H9 (cell line): ENCODE measurements at regions not wholly inside any gene's neighbourhood (a gene's known extent, or its start where the extent isn't known, plus 50 kb on each side); places are given as distances from the start of the nearest gene placed in this dataset.

Source experiments
- DNase-seq: peaks from one replicate; pipeline ENCODE4 v3.0.0-alpha.2; 2017
- H2AFZ ChIP-seq: one replicate; pipeline ENCODE4 v1.6.1; 2013; ENCODE audit warnings: mild to moderate bottlenecking, low read length, control low read depth, moderate library complexity
- H2AK5ac ChIP-seq: 2 replicates; pipeline ENCODE4 v1.6.1; 2013; ENCODE audit warnings: low read length, control low read depth, mixed read lengths; ENCODE audit not compliant: insufficient read length
- H2BK120ac ChIP-seq: one replicate; pipeline ENCODE4 v1.6.1; 2013; ENCODE audit warnings: low read depth, mild to moderate bottlenecking, low read length, control low read depth, inconsistent platforms; ENCODE audit not compliant: poor library complexity, severe bottlenecking
- H2BK12ac ChIP-seq: 2 replicates; pipeline ENCODE4 v1.6.1; 2013; ENCODE audit warnings: low read length, control low read depth, mixed read lengths, low read depth; ENCODE audit not compliant: insufficient read length
- H2BK15ac ChIP-seq: 2 replicates; pipeline ENCODE4 v1.6.1; 2013; ENCODE audit warnings: low read depth, low read length, control low read depth
- H2BK20ac ChIP-seq: one replicate; pipeline ENCODE4 v1.6.1; 2013; ENCODE audit warnings: low read depth, mild to moderate bottlenecking, low read length, control low read depth, inconsistent platforms; ENCODE audit not compliant: poor library complexity, severe bottlenecking
- H2BK5ac ChIP-seq: 2 replicates; pipeline ENCODE4 v1.6.1; 2013; ENCODE audit warnings: low read length, control low read depth, mixed read lengths; ENCODE audit not compliant: insufficient read length
- H3K14ac ChIP-seq: 2 replicates; pipeline ENCODE4 v1.6.1; 2013; ENCODE audit warnings: low read length, control low read depth; ENCODE audit not compliant: insufficient read depth
- H3K18ac ChIP-seq: 2 replicates; pipeline ENCODE4 v1.6.1; 2013; ENCODE audit warnings: low read depth, mild to moderate bottlenecking, mixed read lengths, low read length, control low read depth; ENCODE audit not compliant: insufficient read length
- H3K23ac ChIP-seq: 2 replicates; pipeline ENCODE4 v1.6.1; 2013; ENCODE audit warnings: low read length, control low read depth, mixed read lengths, low read depth; ENCODE audit not compliant: insufficient read length
- H3K23me2 ChIP-seq: 2 replicates; pipeline ENCODE4 v1.6.1; 2013; ENCODE audit warnings: low read depth, mild to moderate bottlenecking, mixed read lengths, low read length, control low read depth; ENCODE audit not compliant: insufficient read length, poor library complexity, severe bottlenecking
- H3K27ac ChIP-seq: 2 replicates; pipeline ENCODE4 v1.5.1; 2013; ENCODE audit warnings: low read length, control low read depth, mixed read lengths, low read depth; ENCODE audit not compliant: insufficient read length
- H3K27me3 ChIP-seq: 2 replicates; pipeline ENCODE4 v1.6.1; 2013; ENCODE audit warnings: low read length, control low read depth, inconsistent platforms; ENCODE audit not compliant: insufficient read depth
- H3K4ac ChIP-seq: 2 replicates; pipeline ENCODE4 v1.6.1; 2013; ENCODE audit warnings: low read depth, mild to moderate bottlenecking, control low read depth, inconsistent platforms, low read length, moderate library complexity
- H3K4me1 ChIP-seq: 2 replicates; pipeline ENCODE4 v1.6.1; 2013; ENCODE audit warnings: low read length, control low read depth, inconsistent platforms; ENCODE audit not compliant: insufficient read depth
- H3K4me2 ChIP-seq: 2 replicates; pipeline ENCODE4 v1.6.1; 2013; ENCODE audit warnings: low read length, control low read depth, mixed read lengths; ENCODE audit not compliant: insufficient read length, insufficient read depth
- H3K56ac ChIP-seq: 2 replicates; pipeline ENCODE4 v1.6.1; 2013; ENCODE audit warnings: low read depth, mild to moderate bottlenecking, mixed read lengths, low read length, control low read depth; ENCODE audit not compliant: insufficient read length
- H3K79me1 ChIP-seq: 2 replicates; pipeline ENCODE4 v1.6.1; 2013; ENCODE audit warnings: low read depth, mild to moderate bottlenecking, moderate library complexity, low read length, control low read depth, inconsistent platforms; ENCODE audit not compliant: insufficient read depth, poor library complexity, severe bottlenecking
- H3K79me2 ChIP-seq: 2 replicates; pipeline ENCODE4 v1.6.1; 2013; ENCODE audit warnings: low read length, control low read depth, inconsistent platforms; ENCODE audit not compliant: insufficient read depth
- H3K9ac ChIP-seq: 2 replicates; pipeline ENCODE4 v1.6.1; 2013; ENCODE audit warnings: low read length, control low read depth, mixed read lengths; ENCODE audit not compliant: insufficient read length; ENCODE audit errors: extremely low read depth
- H3K9me3 ChIP-seq: one replicate; pipeline ENCODE4 v1.6.1; 2013; ENCODE audit warnings: low read depth, low read length, inconsistent platforms; ENCODE audit not compliant: control insufficient read depth
- H3T11ph ChIP-seq: one replicate; pipeline ENCODE4 v1.6.1; 2013; ENCODE audit warnings: mild to moderate bottlenecking, low read length, control low read depth, inconsistent platforms
- H4K20me1 ChIP-seq: one replicate; pipeline ENCODE4 v1.6.1; 2013; ENCODE audit not compliant: control insufficient read depth, insufficient read length, insufficient read depth
- H4K5ac ChIP-seq: 2 replicates; pipeline ENCODE4 v1.6.1; 2013; ENCODE audit warnings: low read depth, mild to moderate bottlenecking, mixed read lengths, low read length, control low read depth; ENCODE audit not compliant: insufficient read length
- H4K8ac ChIP-seq: replicated peaks from 2 replicates; pipeline ENCODE4 v1.6.1; 2013; ENCODE audit warnings: low read length, control low read depth, mixed read lengths, low read depth; ENCODE audit not compliant: insufficient read length
- H4K91ac ChIP-seq: 2 replicates; pipeline ENCODE4 v1.6.1; 2013; ENCODE audit warnings: low read depth, mild to moderate bottlenecking, moderate library complexity, mixed read lengths, low read length, control low read depth; ENCODE audit not compliant: insufficient read length
- H3K27ac Mint-ChIP-seq, 3 experiments: 2 replicates in 2 of 3; 3 replicates in 1 of 3; pipeline ENCODE4 v1.8.0; 2020 to 2021; ENCODE audit warnings: mixed read lengths in 3 of 3, mild to moderate bottlenecking in 1 of 3, moderate library complexity in 1 of 3
- H3K27me3 Mint-ChIP-seq: 2 replicates; pipeline ENCODE4 v1.8.0; 2021; ENCODE audit warnings: low read depth, mild to moderate bottlenecking, moderate library complexity, mixed read lengths
- H3K36me3 Mint-ChIP-seq, 3 experiments: 2 replicates in 2 of 3; 3 replicates in 1 of 3; pipeline ENCODE4 v1.8.0; 2020 to 2021; ENCODE audit warnings: low read depth in 3 of 3, mixed read lengths in 3 of 3; ENCODE audit not compliant: insufficient read depth in 1 of 3
- H3K4me1 Mint-ChIP-seq, 2 experiments: 2 replicates each; pipeline ENCODE4 v1.8.0; 2020; ENCODE audit warnings: mixed read lengths in 2 of 2
- H3K4me3 Mint-ChIP-seq, 2 experiments: 2 replicates in 1 of 2; 3 replicates in 1 of 2; pipeline ENCODE4 v1.8.0; 2020 to 2021; ENCODE audit warnings: mild to moderate bottlenecking in 2 of 2, mixed read lengths in 2 of 2, moderate library complexity in 1 of 2
- H3K9me3 Mint-ChIP-seq, 2 experiments: 2 replicates in 1 of 2; 3 replicates in 1 of 2; pipeline ENCODE4 v1.8.0; 2020; ENCODE audit warnings: mild to moderate bottlenecking in 2 of 2, mixed read lengths in 2 of 2, moderate library complexity in 1 of 2
- WGBS: extraction: QIAGEN DNeasy Blood & Tissue Kit; methylation state at CpG from one replicate; pipeline ENCODE4 v1.1.7; 2013; ENCODE audit warnings: missing lambda C conversion rate, low lambda C conversion rate, mixed read lengths; ENCODE audit not compliant: insufficient read length; ENCODE audit errors: extremely low coverage; 5-methylcytosine and 5-hydroxymethylcytosine counted together
- TF ChIP-seq, protein P1 (sequence below): fragments of 200-600 bp; sonication (generic); conservative IDR thresholded peaks from 3 replicates; pipeline ENCODE4 v1.8.0; 2021; ENCODE audit warnings: antibody characterized with exemption, mild to moderate bottlenecking

DNA sequence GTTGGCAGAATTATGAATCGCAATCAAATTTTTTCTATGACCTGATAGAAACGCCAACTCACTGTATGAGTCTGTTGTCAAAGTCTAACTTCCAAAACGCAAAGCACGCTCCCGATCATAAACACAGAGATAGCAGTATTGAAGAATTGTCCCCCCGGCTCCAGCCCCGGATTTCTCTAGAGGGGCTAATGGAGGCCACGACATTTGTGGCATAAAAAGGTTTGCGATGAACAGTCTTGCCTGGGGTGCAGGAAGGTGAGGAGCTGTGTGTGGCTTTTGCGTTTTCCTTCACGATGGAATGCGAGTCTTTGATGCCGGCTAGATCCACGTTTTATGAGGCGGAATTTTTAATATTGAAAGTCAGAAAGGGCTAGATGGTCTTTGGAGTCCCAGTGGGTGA, 183.0 kb downstream of the CRLF2 start:
- no peaks in the 10 kb centered on the region for H3K79me1 ChIP-seq
- WGBS = no CpG with 5 or more reads among the region's 15 CpGs
- no peak overlapping the region for H3K27ac ChIP-seq
- no peak overlapping the region for H4K91ac ChIP-seq
- DNase-seq = no peak
- no peaks in the 10 kb centered on the region for H3K23me2 ChIP-seq
- H3K27me3 ChIP-seq = no peaks in the 10 kb centered on the region
- no peak overlapping the region for H3K9ac ChIP-seq
- H2AFZ ChIP-seq = no peak overlapping the region
- H4K5ac ChIP-seq = no peak overlapping the region
- H3K4me2 ChIP-seq = no peak overlapping the region
- no peaks in the 10 kb centered on the region for H3K4me1 ChIP-seq
- no peak overlapping the region for H3T11ph ChIP-seq
- no peak overlapping the region for H4K8ac ChIP-seq
- no peak overlapping the region for H3K18ac ChIP-seq
- H4K20me1 ChIP-seq = no peaks in the 10 kb centered on the region
- H2BK12ac ChIP-seq = no peak overlapping the region
- no peaks in the 10 kb centered on the region for H3K36me3 Mint-ChIP-seq
- no peak overlapping the region for H2BK5ac ChIP-seq
- no peak overlapping the region for H2BK20ac ChIP-seq
- no peak overlapping the region for H2AK5ac ChIP-seq
- H2BK120ac ChIP-seq = no peak overlapping the region
- H3K9me3 ChIP-seq = no peaks in the 10 kb centered on the region
- H3K23ac ChIP-seq = no peak overlapping the region
- H2BK15ac ChIP-seq = no peak overlapping the region
- H3K9me3 Mint-ChIP-seq = 0 out of 5 replicates have a peak, but pooled peaks cover 0 to 3% of the 10 kb centered on the region in 2 experiments
- no peak overlapping the region for H3K56ac ChIP-seq
- H3K4ac ChIP-seq = no peak overlapping the region
- no peak overlapping the region for H3K27ac Mint-ChIP-seq
- H3K14ac ChIP-seq = no peak overlapping the region
- H3K27me3 Mint-ChIP-seq = peaks cover 3% of the 10 kb centered on the region
- TF ChIP-seq, protein P1, sequence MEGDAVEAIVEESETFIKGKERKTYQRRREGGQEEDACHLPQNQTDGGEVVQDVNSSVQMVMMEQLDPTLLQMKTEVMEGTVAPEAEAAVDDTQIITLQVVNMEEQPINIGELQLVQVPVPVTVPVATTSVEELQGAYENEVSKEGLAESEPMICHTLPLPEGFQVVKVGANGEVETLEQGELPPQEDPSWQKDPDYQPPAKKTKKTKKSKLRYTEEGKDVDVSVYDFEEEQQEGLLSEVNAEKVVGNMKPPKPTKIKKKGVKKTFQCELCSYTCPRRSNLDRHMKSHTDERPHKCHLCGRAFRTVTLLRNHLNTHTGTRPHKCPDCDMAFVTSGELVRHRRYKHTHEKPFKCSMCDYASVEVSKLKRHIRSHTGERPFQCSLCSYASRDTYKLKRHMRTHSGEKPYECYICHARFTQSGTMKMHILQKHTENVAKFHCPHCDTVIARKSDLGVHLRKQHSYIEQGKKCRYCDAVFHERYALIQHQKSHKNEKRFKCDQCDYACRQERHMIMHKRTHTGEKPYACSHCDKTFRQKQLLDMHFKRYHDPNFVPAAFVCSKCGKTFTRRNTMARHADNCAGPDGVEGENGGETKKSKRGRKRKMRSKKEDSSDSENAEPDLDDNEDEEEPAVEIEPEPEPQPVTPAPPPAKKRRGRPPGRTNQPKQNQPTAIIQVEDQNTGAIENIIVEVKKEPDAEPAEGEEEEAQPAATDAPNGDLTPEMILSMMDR = no peak
- H3K4me1 Mint-ChIP-seq = peaks cover 0 to 9% of the 10 kb centered on the region in 2 experiments; a peak in 2 of 4 replicates
- H3K4me3 Mint-ChIP-seq = no peak overlapping the region
- no peaks in the 10 kb centered on the region for H3K79me2 ChIP-seq
